ENCODE measurements at regions not wholly inside any gene's neighbourhood (a gene's known extent, or its start where the extent isn't known, plus 50 kb on each side); places are given as distances from the start of the nearest gene placed in this dataset.

GRCh38 chr2:144078802-144079724, 440.9 kb downstream of the ZEB2 start:
- H3K27ac ChIP-seq (ENCODE audit: low read length in 2 of 2), result no peak overlapping the region
- TF ChIP-seq EZH2 (IDR thresholded peaks at IDR 0.05; ENCODE audit: borderline replicate concordance, insufficient read depth, low read depth, low read length, poor library complexity, severe bottlenecking) (no peak), CTCF (IDR thresholded peaks at IDR 0.05) (no peak)
- no peak overlapping the region for H3K9ac ChIP-seq (ENCODE audit: low read length)
- H3K27me3 ChIP-seq (replicated peaks in 1 of 4; ENCODE audit: control extremely low read depth in 1 of 4, control insufficient read depth in 3 of 4, insufficient read depth in 4 of 4, low read length in 3 of 4), result no peaks in the 10 kb centered on the region
- intact Hi-C loops (cut with micrococcal nuclease), result no loop called here
- no peak overlapping the region for H3K4me2 ChIP-seq (replicated peaks; ENCODE audit: low read depth, low read length, poor library complexity, severe bottlenecking)
- Mint-ChIP-seq H3K27me3 (no peaks in the 10 kb centered on the region), H3K27ac (no peak overlapping the region), H3K9me3 (ENCODE audit: insufficient read depth) (no peaks in the 10 kb centered on the region), H3K4me3 (no peak overlapping the region), H3K4me1 (no peaks in the 10 kb centered on the region)
- ChIA-PET CTCF (no interaction called here), POLR2A (no interaction called here)
- no peak for ATAC-seq (ENCODE audit: low read depth)
- no peaks in the 10 kb centered on the region for H4K20me1 ChIP-seq (ENCODE audit: control insufficient read depth, insufficient read depth, low read length, poor library complexity, severe bottlenecking)
- H3K4me3 ChIP-seq (ENCODE audit: control extremely low read depth in 1 of 5, extremely low read depth in 1 of 5, insufficient read depth in 1 of 5, low read depth in 2 of 5, low read length in 4 of 5), result no peak overlapping the region
- no peak overlapping the region for H2AFZ ChIP-seq (ENCODE audit: insufficient read depth, low read depth, low read length, poor library complexity, severe bottlenecking)
- no peaks in the 10 kb centered on the region for H3K4me1 ChIP-seq (ENCODE audit: control insufficient read depth in 2 of 2, insufficient read depth in 2 of 2, low read length in 2 of 2)
- DNase-seq, result no peak
- H3K79me2 ChIP-seq (ENCODE audit: control insufficient read depth, insufficient read depth, low read length), result no peaks in the 10 kb centered on the region
- H3K9me3 ChIP-seq (ENCODE audit: control extremely low read depth in 1 of 3, control insufficient read depth in 2 of 3, insufficient read depth in 1 of 3, low read length in 2 of 3), result no peaks in the 10 kb centered on the region
- no peaks in the 10 kb centered on the region for H3K36me3 ChIP-seq (replicated peaks in 1 of 2; ENCODE audit: control extremely low read depth in 1 of 2, control insufficient read depth in 1 of 2, extremely low read depth in 1 of 2, insufficient read depth in 2 of 2, low read length in 1 of 2)
- no CpG with 5 or more reads among the region's 3 CpGs for WGBS (ENCODE audit: insufficient coverage)

GRCh38 chr2:144078106-144078505, 441.8 kb downstream of the ZEB2 start:
- no peak for TF ChIP-seq EZH2 (IDR thresholded peaks at IDR 0.05; ENCODE audit: borderline replicate concordance, insufficient read depth, low read depth, low read length, poor library complexity, severe bottlenecking)
- no peak for TF ChIP-seq CTCF (IDR thresholded peaks at IDR 0.05)
- H3K4me1 ChIP-seq (ENCODE audit: control insufficient read depth in 2 of 2, insufficient read depth in 2 of 2, low read length in 2 of 2), result no peaks in the 10 kb centered on the region
- H3K9me3 ChIP-seq (ENCODE audit: control extremely low read depth in 1 of 3, control insufficient read depth in 2 of 3, insufficient read depth in 1 of 3, low read length in 2 of 3), result no peaks in the 10 kb centered on the region
- no peaks in the 10 kb centered on the region for H3K27me3 ChIP-seq (replicated peaks in 1 of 4; ENCODE audit: control extremely low read depth in 1 of 4, control insufficient read depth in 3 of 4, insufficient read depth in 4 of 4, low read length in 3 of 4)
- no peak overlapping the region for H2AFZ ChIP-seq (ENCODE audit: insufficient read depth, low read depth, low read length, poor library complexity, severe bottlenecking)
- ATAC-seq (ENCODE audit: low read depth) (no peak), DNase-seq (no peak)
- no peaks in the 10 kb centered on the region for H3K79me2 ChIP-seq (ENCODE audit: control insufficient read depth, insufficient read depth, low read length)
- H4K20me1 ChIP-seq (ENCODE audit: control insufficient read depth, insufficient read depth, low read length, poor library complexity, severe bottlenecking), result no peaks in the 10 kb centered on the region
- ChIA-PET CTCF (no interaction called here), POLR2A (no interaction called here)
- Mint-ChIP-seq H3K27me3 (no peaks in the 10 kb centered on the region), H3K4me3 (no peak overlapping the region), H3K27ac (no peak overlapping the region), H3K9me3 (ENCODE audit: insufficient read depth) (no peaks in the 10 kb centered on the region), H3K4me1 (no peaks in the 10 kb centered on the region)
- no peak overlapping the region for H3K4me3 ChIP-seq (ENCODE audit: control extremely low read depth in 1 of 5, extremely low read depth in 1 of 5, insufficient read depth in 1 of 5, low read depth in 2 of 5, low read length in 4 of 5)
- H3K4me2 ChIP-seq (replicated peaks; ENCODE audit: low read depth, low read length, poor library complexity, severe bottlenecking), result no peak overlapping the region
- H3K27ac ChIP-seq (ENCODE audit: low read length in 2 of 2), result no peak overlapping the region
- intact Hi-C loops (cut with micrococcal nuclease), result no loop called here
- H3K36me3 ChIP-seq (replicated peaks in 1 of 2; ENCODE audit: control extremely low read depth in 1 of 2, control insufficient read depth in 1 of 2, extremely low read depth in 1 of 2, insufficient read depth in 2 of 2, low read length in 1 of 2), result no peaks in the 10 kb centered on the region
- H3K9ac ChIP-seq (ENCODE audit: low read length), result no peak overlapping the region
